Loucy (cell line): ENCODE measurements at regions not wholly inside any gene's neighbourhood (a gene's known extent, or its start where the extent isn't known, plus 50 kb on each side); places are given as distances from the start of the nearest gene placed in this dataset.

Source experiments
- H2AFZ ChIP-seq: fragments of 200-600 bp; sonication (generic); 2 replicates; pipeline ENCODE4 v1.6.0; 2016; ENCODE audit warnings: antibody characterized with exemption, mild to moderate bottlenecking, low read length, moderate library complexity
- H3F3A ChIP-seq: fragments of 200-600 bp; 2 replicates; pipeline ENCODE4 v1.6.0; 2016; ENCODE audit warnings: antibody characterized with exemption, low read depth, mild to moderate bottlenecking
- H3K27me3 ChIP-seq: fragments of 200-600 bp; sonication (generic); 2 replicates; pipeline ENCODE4 v1.6.1; 2014; ENCODE audit warnings: low read length, mild to moderate bottlenecking; ENCODE audit not compliant: insufficient read depth, poor library complexity, severe bottlenecking
- H3K36me3 ChIP-seq: fragments of 200-600 bp; sonication (generic); 2 replicates; pipeline ENCODE4 v1.6.1; 2016; ENCODE audit warnings: low read length; ENCODE audit not compliant: insufficient read depth
- H3K4me1 ChIP-seq: fragments of 200-600 bp; sonication (generic); 2 replicates; pipeline ENCODE4 v1.5.1; 2014; ENCODE audit warnings: low read length, mild to moderate bottlenecking; ENCODE audit not compliant: insufficient read depth, poor library complexity, severe bottlenecking
- H3K4me2 ChIP-seq: fragments of 200-600 bp; sonication (generic); 2 replicates; pipeline ENCODE4 v1.6.0; 2014; ENCODE audit warnings: antibody characterized with exemption, low read length, low read depth, mild to moderate bottlenecking; ENCODE audit not compliant: poor library complexity, severe bottlenecking
- H3K4me3 ChIP-seq: fragments of 200-600 bp; sonication (generic); 2 replicates; pipeline ENCODE4 v1.5.1; 2014; ENCODE audit warnings: low read length, mild to moderate bottlenecking, mixed read lengths; ENCODE audit not compliant: poor library complexity, severe bottlenecking
- H3K79me2 ChIP-seq: fragments of 200-600 bp; sonication (generic); 2 replicates; pipeline ENCODE4 v1.6.1; 2014; ENCODE audit warnings: low read length; ENCODE audit not compliant: insufficient read depth
- H3K9ac ChIP-seq: fragments of 200-600 bp; sonication (generic); 2 replicates; pipeline ENCODE4 v1.6.0; 2014; ENCODE audit warnings: mild to moderate bottlenecking, low read depth, low read length, moderate library complexity; ENCODE audit not compliant: poor library complexity, severe bottlenecking
- H3K9me2 ChIP-seq: fragments of 200-600 bp; sonication (generic); replicated peaks from 2 replicates; pipeline ENCODE4 v1.6.1; 2016; ENCODE audit warnings: low read depth, low read length, mixed read lengths
- H3K9me3 ChIP-seq: fragments of 200-600 bp; sonication (generic); 2 replicates; pipeline ENCODE4 v1.6.1; 2014; ENCODE audit warnings: mild to moderate bottlenecking, antibody characterized with exemption, low read length, low read depth; ENCODE audit not compliant: insufficient read depth
- H4K20me1 ChIP-seq: fragments of 200-600 bp; sonication (generic); 2 replicates; pipeline ENCODE4 v1.6.0; 2014; ENCODE audit warnings: antibody characterized with exemption, low read length, mild to moderate bottlenecking; ENCODE audit not compliant: insufficient read depth, poor library complexity, severe bottlenecking
- CTCF ChIP-seq: fragments of 200-600 bp; sonication (generic); conservative IDR thresholded peaks from 2 replicates; pipeline ENCODE4 v1.5.1; 2014; ENCODE audit warnings: mild to moderate bottlenecking, antibody characterized with exemption, low read length
- EZH2phosphoT487 ChIP-seq: fragments of 200-600 bp; IDR thresholded peaks from 2 replicates; pipeline ENCODE4 v1.6.1; 2018; ENCODE audit warnings: antibody characterized with exemption, mild to moderate bottlenecking, moderate library complexity, borderline replicate concordance

- Histone ChIP-seq H3K4me2 (no peak overlapping the region), H3K4me3 (no peak overlapping the region), H3K4me1 (no peaks in the 10 kb centered on the region), H4K20me1 (no peaks in the 10 kb centered on the region), H3K9me2 (no peaks in the 10 kb centered on the region), H3K36me3 (no peaks in the 10 kb centered on the region), H3K9ac (no peak overlapping the region), H3F3A (no peaks in the 10 kb centered on the region), H3K79me2 (no peaks in the 10 kb centered on the region), H3K9me3 (peaks cover 5% of the 10 kb centered on the region; the same call in 1 of the 2 replicates), H2AFZ (no peak overlapping the region), H3K27me3 (no peaks in the 10 kb centered on the region)
- no peak for TF ChIP-seq CTCF
- TF ChIP-seq EZH2phosphoT487, result no peak
These were observed 346.0 kb downstream of the PMP22 start for GRCh38 chr17:14919094-14919493.

- no peak overlapping the region for H3K4me2 ChIP-seq
- no peaks in the 10 kb centered on the region for H3K4me1 ChIP-seq
- no peak overlapping the region for H3K9ac ChIP-seq
- H2AFZ ChIP-seq, result no peak overlapping the region
- H3K9me2 ChIP-seq, result no peaks in the 10 kb centered on the region
- TF ChIP-seq EZH2phosphoT487 (no peak), CTCF (no peak)
- H4K20me1 ChIP-seq, result no peaks in the 10 kb centered on the region
- peaks cover 5% of the 10 kb centered on the region; the same call in 1 of the 2 replicates for H3K9me3 ChIP-seq
- H3F3A ChIP-seq, result no peaks in the 10 kb centered on the region
- no peaks in the 10 kb centered on the region for H3K27me3 ChIP-seq
- no peaks in the 10 kb centered on the region for H3K36me3 ChIP-seq
- H3K4me3 ChIP-seq, result no peak overlapping the region
- no peaks in the 10 kb centered on the region for H3K79me2 ChIP-seq
These were observed 346.6 kb downstream of the PMP22 start for GRCh38 chr17:14918540-14918939.

GRCh38 chr17:14910916-14911315, 354.2 kb downstream of the PMP22 start:
- H3F3A ChIP-seq, result no peaks in the 10 kb centered on the region
- H3K27me3 ChIP-seq, result no peaks in the 10 kb centered on the region
- H3K4me2 ChIP-seq, result no peak overlapping the region

More at GRCh38 chr17:14910916-14911315, 354.2 kb downstream of the PMP22 start:
- no peaks in the 10 kb centered on the region for H3K4me1 ChIP-seq
- no peak overlapping the region for H2AFZ ChIP-seq
- no peaks in the 10 kb centered on the region for H3K9me3 ChIP-seq
- no peaks in the 10 kb centered on the region for H3K9me2 ChIP-seq
- H3K36me3 ChIP-seq, result no peaks in the 10 kb centered on the region
- no peaks in the 10 kb centered on the region for H3K79me2 ChIP-seq
- H3K4me3 ChIP-seq, result no peak overlapping the region
- no peaks in the 10 kb centered on the region for H4K20me1 ChIP-seq
- no peak for TF ChIP-seq CTCF
- no peak overlapping the region for H3K9ac ChIP-seq
